Neuron (in vitro differentiated cells): ENCODE measurements at regions not wholly inside any gene's neighbourhood (a gene's known extent, or its start where the extent isn't known, plus 50 kb on each side); places are given as distances from the start of the nearest gene placed in this dataset.

Source experiments
- H2AFZ ChIP-seq: one replicate; pipeline ENCODE4 v1.6.1; 2013; ENCODE audit warnings: low read depth, mild to moderate bottlenecking, inconsistent platforms, low read length, moderate library complexity
- H3K27me3 ChIP-seq: one replicate; pipeline ENCODE4 v1.6.1; 2013; ENCODE audit warnings: low read length; ENCODE audit not compliant: insufficient read depth
- H3K36me3 ChIP-seq: one replicate; pipeline ENCODE4 v1.6.1; 2013; ENCODE audit warnings: low read length; ENCODE audit not compliant: insufficient read depth
- H3K4me1 ChIP-seq: one replicate; pipeline ENCODE4 v1.6.1; 2013; ENCODE audit warnings: low read length; ENCODE audit not compliant: insufficient read depth
- H3K4me3 ChIP-seq: 2 replicates; pipeline ENCODE4 v1.5.1; 2013; ENCODE audit warnings: mild to moderate bottlenecking, low read length, moderate library complexity
- H3K9me3 ChIP-seq: one replicate; pipeline ENCODE4 v1.6.1; 2013; ENCODE audit warnings: low read length

DNA sequence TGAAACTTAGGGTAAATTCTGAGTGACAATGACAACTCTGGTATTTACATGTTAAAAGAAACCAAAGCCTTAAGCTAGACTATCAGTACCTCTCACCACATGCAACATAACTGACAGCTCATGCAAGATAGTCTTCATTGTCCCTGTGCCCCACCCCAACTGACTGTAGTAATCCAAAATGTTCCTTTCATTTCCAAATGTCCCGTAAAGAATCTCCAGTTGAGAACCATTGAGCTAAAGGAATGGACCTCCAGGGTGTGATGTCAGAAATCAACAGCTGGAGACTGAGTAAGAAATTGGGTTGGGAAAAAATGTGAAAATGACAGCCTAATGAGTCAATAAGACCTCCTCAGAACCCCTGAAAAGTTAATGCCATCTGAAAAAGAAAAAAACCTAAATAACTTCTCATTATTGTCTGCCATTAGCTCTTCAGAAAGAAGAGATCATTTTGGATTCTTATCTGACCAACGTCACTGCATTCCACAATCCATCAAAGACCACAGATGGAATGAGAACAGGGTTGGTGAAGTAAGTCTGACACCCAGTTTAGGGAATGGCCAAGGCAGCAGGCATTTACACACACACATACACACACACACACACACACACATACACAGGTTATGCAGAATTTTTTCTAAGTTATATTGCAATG, 51.7 kb upstream of the ACVR2A start:
- Histone ChIP-seq H3K9me3 (no peaks in the 10 kb centered on the region), H2AFZ (no peak overlapping the region), H3K36me3 (no peaks in the 10 kb centered on the region), H3K27me3 (no peaks in the 10 kb centered on the region), H3K4me1 (peaks cover 8% of the 10 kb centered on the region), H3K4me3 (no peak overlapping the region)

DNA sequence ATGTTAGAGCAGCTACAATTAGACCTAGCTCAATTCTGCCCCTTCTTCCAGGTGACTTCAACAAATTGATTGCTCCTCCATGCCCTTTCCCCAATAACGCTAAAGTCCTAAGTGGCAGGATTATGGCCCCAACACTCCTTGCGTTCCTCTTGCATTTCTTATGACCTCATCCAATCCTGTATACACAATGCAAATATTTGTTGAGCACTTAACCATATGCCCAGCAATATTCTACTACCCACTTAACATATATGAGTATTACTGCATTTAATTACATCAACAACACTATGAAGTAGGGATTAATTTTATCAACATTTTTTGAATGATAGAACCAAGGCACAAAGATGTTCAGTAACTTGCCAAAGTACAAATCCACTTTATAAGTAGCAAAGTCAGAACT, 54.2 kb upstream of the ACVR2A start:
- no peak overlapping the region for H2AFZ ChIP-seq
- H3K36me3 ChIP-seq, result no peaks in the 10 kb centered on the region
- H3K4me1 ChIP-seq, result peaks cover 8% of the 10 kb centered on the region
- no peaks in the 10 kb centered on the region for H3K9me3 ChIP-seq
- no peaks in the 10 kb centered on the region for H3K27me3 ChIP-seq
- H3K4me3 ChIP-seq, result no peak overlapping the region

GRCh38 chr2:147789720-147790119, 55.1 kb upstream of the ACVR2A start:
- no peaks in the 10 kb centered on the region for H3K27me3 ChIP-seq
- H3K9me3 ChIP-seq, result no peaks in the 10 kb centered on the region
- no peak overlapping the region for H2AFZ ChIP-seq
- no peak overlapping the region for H3K4me3 ChIP-seq
- peaks cover 8% of the 10 kb centered on the region for H3K4me1 ChIP-seq
- H3K36me3 ChIP-seq, result no peaks in the 10 kb centered on the region

DNA sequence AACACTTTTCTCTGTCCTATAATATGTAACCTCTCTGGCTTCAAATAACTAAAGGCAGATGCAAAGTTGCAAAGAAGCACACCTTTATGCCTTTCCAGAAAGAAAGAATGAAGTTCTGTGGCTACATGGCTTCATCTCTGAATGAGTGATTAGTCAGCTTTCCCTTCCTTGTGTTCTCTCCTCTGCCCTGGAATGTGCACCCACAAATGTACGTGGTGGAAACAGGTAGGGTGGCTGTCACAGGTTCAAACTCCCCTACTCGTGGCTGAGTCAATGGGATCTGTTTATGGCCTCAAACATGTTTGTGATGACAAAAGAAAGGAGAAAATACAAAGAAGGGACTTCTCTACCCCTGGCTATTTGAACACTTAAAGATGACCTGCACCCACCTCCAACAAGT, 55.5 kb upstream of the ACVR2A start:
- no peak overlapping the region for H3K4me3 ChIP-seq
- H3K27me3 ChIP-seq, result no peaks in the 10 kb centered on the region
- peaks cover 8% of the 10 kb centered on the region for H3K4me1 ChIP-seq
- H3K36me3 ChIP-seq, result no peaks in the 10 kb centered on the region
- H2AFZ ChIP-seq, result no peak overlapping the region
- H3K9me3 ChIP-seq, result no peaks in the 10 kb centered on the region

DNA sequence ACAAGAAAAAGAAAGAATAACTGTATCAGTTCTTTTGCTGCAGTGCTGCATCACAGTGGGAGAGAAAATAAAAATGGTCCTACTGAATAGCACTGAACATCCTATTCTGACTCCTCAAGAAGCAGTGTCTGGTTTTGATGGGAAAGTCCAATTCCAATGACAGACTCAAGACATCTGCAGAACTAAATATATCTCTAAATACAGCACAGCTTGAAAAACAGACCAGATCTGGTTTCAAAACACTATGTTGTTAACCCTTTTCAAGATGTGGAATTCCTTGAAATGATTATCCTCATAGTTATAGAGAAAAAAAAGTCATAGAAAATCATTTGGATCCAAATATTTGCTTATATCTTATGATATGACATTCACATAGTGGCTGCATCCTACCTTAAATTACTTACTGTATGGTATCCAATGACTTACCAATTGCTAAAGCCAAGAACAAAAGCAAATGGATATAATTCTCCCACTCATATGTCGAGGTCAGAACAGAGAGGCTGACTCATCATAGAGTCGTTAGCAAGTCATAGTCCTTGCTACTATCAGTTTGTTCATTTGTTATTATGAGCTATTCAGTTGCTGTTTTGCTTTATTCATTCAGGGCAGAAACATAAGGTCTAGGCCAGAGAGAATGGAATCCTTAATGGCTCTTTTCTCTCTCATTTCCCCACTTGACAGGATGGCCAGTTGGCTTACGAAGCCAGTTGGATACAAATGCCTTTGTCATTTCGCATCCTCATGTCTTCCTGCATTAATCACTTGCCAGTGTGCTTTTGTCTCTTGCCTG, 62.5 kb upstream of the ACVR2A start:
- peaks cover 8% of the 10 kb centered on the region for H3K4me1 ChIP-seq
- no peaks in the 10 kb centered on the region for H3K27me3 ChIP-seq
- H3K36me3 ChIP-seq, result no peaks in the 10 kb centered on the region
- no peak overlapping the region for H3K4me3 ChIP-seq
- H2AFZ ChIP-seq, result no peak overlapping the region
- no peaks in the 10 kb centered on the region for H3K9me3 ChIP-seq

GRCh38 chr2:147779440-147779839, 65.4 kb upstream of the ACVR2A start:
- no peaks in the 10 kb centered on the region for H3K36me3 ChIP-seq
- no peak overlapping the region for H3K4me3 ChIP-seq
- H3K9me3 ChIP-seq, result no peaks in the 10 kb centered on the region
- no peak overlapping the region for H2AFZ ChIP-seq
- H3K4me1 ChIP-seq, result peaks cover 8% of the 10 kb centered on the region
- H3K27me3 ChIP-seq, result no peaks in the 10 kb centered on the region

DNA sequence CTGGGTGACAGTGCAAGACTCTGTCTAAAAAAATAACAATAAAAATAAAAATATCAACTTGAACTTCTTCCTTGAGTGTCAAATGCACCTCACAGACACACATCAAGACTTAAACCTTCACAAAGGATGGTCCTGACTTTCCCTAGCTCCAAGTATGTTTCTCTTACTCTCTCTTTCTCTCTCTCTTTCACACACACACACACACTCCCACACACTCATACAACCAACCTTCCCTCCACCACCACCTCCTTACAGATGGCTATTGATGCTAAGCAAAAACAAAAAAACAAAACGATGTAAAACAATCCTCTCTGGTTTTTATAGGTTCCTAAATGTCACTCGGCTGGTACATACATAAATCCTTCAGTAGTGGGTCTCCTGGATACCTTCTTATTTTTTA, 67.4 kb upstream of the ACVR2A start:
- peaks cover 6% of the 10 kb centered on the region for H3K4me1 ChIP-seq
- no peaks in the 10 kb centered on the region for H3K36me3 ChIP-seq
- no peaks in the 10 kb centered on the region for H3K9me3 ChIP-seq
- H3K27me3 ChIP-seq, result no peaks in the 10 kb centered on the region
- no peak overlapping the region for H3K4me3 ChIP-seq
- H2AFZ ChIP-seq, result no peak overlapping the region

- no peak overlapping the region for H3K4me3 ChIP-seq
- H3K27me3 ChIP-seq, result no peaks in the 10 kb centered on the region
- no peaks in the 10 kb centered on the region for H3K36me3 ChIP-seq
- H2AFZ ChIP-seq, result no peak overlapping the region
- H3K9me3 ChIP-seq, result no peaks in the 10 kb centered on the region
- H3K4me1 ChIP-seq, result peaks cover 2% of the 10 kb centered on the region
Observed at GRCh38 chr2:147774805-147775204, 70.0 kb upstream of the ACVR2A start.

DNA sequence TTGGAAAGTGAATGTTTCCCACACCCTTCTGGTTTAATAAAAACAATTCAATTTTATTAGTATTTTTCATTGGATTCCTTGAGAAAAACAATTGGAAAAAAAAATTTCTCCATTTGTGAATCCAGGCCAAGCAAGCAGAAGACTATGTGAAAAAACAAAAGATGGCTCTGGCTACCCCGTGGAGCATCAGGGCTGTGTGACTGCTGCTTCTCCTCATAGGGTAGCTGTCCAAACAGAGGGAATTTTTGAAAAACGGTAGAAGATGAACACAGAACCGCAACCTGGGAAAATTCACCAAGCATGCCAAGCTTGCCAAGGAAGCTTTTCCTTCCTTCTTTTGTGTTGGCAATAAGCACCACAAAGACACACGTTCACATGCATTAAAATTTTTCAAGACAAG, 71.3 kb upstream of the ACVR2A start:
- Histone ChIP-seq H3K27me3 (no peaks in the 10 kb centered on the region), H2AFZ (no peak overlapping the region), H3K9me3 (no peaks in the 10 kb centered on the region), H3K4me3 (no peak overlapping the region), H3K4me1 (peaks cover 2% of the 10 kb centered on the region), H3K36me3 (no peaks in the 10 kb centered on the region)

DNA sequence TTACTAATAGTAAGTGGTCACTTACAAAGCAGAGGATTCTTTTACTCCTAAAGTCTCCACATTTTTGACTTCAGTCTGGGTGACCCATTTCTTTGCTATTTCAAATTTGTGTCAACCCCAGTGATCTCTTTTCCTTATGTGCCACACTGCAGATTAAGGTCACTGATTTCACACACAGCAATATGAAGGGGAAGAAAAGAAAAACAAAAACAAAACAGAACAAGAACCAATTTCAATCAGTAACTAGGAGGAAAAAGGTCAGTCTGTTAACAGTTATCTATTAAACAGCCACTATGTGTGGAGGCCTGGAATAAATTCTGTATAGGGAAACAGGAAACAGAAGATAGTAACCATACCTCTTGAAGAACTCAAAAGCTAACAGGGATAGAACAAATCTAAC, 72.0 kb upstream of the ACVR2A start:
- peaks cover 2% of the 10 kb centered on the region for H3K4me1 ChIP-seq
- no peaks in the 10 kb centered on the region for H3K27me3 ChIP-seq
- H3K36me3 ChIP-seq, result no peaks in the 10 kb centered on the region
- H3K9me3 ChIP-seq, result no peaks in the 10 kb centered on the region
- no peak overlapping the region for H3K4me3 ChIP-seq
- no peak overlapping the region for H2AFZ ChIP-seq

DNA sequence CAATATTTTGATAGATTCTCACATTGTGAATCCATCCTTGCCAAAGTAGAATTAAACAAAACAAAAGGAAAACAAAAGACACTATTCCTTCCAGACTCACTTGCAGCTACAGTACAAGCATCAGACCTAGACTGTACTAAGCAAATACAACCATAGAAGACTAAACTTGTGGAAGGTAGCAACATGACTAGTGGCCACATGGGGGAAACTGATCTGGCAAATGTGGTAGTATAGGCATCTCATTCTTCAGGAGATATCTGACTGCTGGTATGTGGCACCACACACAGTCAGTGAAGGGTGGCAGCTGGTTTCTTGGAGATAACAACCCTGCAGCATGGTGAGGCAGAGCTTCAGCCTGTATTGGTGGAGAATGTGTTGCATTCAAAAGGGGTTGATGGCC, 81.0 kb upstream of the ACVR2A start:
- Histone ChIP-seq H3K36me3 (no peaks in the 10 kb centered on the region), H3K4me3 (no peak overlapping the region), H3K4me1 (no peaks in the 10 kb centered on the region), H2AFZ (no peak overlapping the region), H3K27me3 (no peaks in the 10 kb centered on the region), H3K9me3 (peaks cover 3% of the 10 kb centered on the region)

- no peak overlapping the region for H2AFZ ChIP-seq
- peaks cover 3% of the 10 kb centered on the region for H3K9me3 ChIP-seq
- no peak overlapping the region for H3K4me3 ChIP-seq
- no peaks in the 10 kb centered on the region for H3K27me3 ChIP-seq
- H3K36me3 ChIP-seq, result no peaks in the 10 kb centered on the region
- H3K4me1 ChIP-seq, result no peaks in the 10 kb centered on the region
Observed at GRCh38 chr2:147760984-147761383, 83.8 kb upstream of the ACVR2A start.

GRCh38 chr2:147759536-147759935, 85.3 kb upstream of the ACVR2A start:
- no peak overlapping the region for H2AFZ ChIP-seq

GRCh38 chr2:147758821-147759220, 86.0 kb upstream of the ACVR2A start:
- H3K4me1 ChIP-seq, result no peaks in the 10 kb centered on the region
- peaks cover under 1% of the 10 kb centered on the region for H3K9me3 ChIP-seq
- no peak overlapping the region for H3K4me3 ChIP-seq

More at GRCh38 chr2:147759536-147759935, 85.3 kb upstream of the ACVR2A start:
- H3K36me3 ChIP-seq, result no peaks in the 10 kb centered on the region
- no peak overlapping the region for H3K4me3 ChIP-seq
- H3K4me1 ChIP-seq, result no peaks in the 10 kb centered on the region
- H3K9me3 ChIP-seq, result peaks cover 3% of the 10 kb centered on the region
- no peaks in the 10 kb centered on the region for H3K27me3 ChIP-seq

More at GRCh38 chr2:147758821-147759220, 86.0 kb upstream of the ACVR2A start:
- Histone ChIP-seq H3K27me3 (no peaks in the 10 kb centered on the region), H3K36me3 (no peaks in the 10 kb centered on the region), H2AFZ (no peak overlapping the region)
